Esophagus (tissue), 2 donors: ENCODE measurements at regions not wholly inside any gene's neighbourhood (a gene's known extent, or its start where the extent isn't known, plus 50 kb on each side); places are given as distances from the start of the nearest gene placed in this dataset.

Experiments
- H3K27ac ChIP-seq, 2 donors: one replicate each; pipeline ENCODE4 v1.5.1; 2013; ENCODE audit warnings: low read depth in 2 of 2, mild to moderate bottlenecking in 2 of 2, inconsistent platforms in 1 of 2, low read length in 1 of 2, moderate library complexity in 1 of 2
- H3K27me3 ChIP-seq, 2 donors: one replicate each; pipeline ENCODE4 v1.6.1; 2013; ENCODE audit warnings: low read length in 2 of 2, control low read depth in 1 of 2, mild to moderate bottlenecking in 1 of 2; ENCODE audit not compliant: insufficient read depth in 2 of 2, control insufficient read depth in 1 of 2
- H3K36me3 ChIP-seq, 2 donors: one replicate each; pipeline ENCODE4 v1.6.1; 2013; ENCODE audit warnings: low read length in 1 of 2; ENCODE audit not compliant: control insufficient read depth in 2 of 2, insufficient read depth in 2 of 2
- H3K4me1 ChIP-seq, 2 donors: one replicate each; pipeline ENCODE4 v1.6.1; 2013; ENCODE audit warnings: low read length in 1 of 2; ENCODE audit not compliant: control insufficient read depth in 2 of 2, insufficient read depth in 2 of 2
- H3K4me3 ChIP-seq, 2 donors: one replicate each; pipeline ENCODE4 v1.5.1; 2013; ENCODE audit warnings: low read length in 2 of 2, mild to moderate bottlenecking in 2 of 2, low read depth in 1 of 2, moderate library complexity in 1 of 2
- H3K9me3 ChIP-seq, 2 donors: one replicate each; pipeline ENCODE4 v1.6.1; 2013; ENCODE audit warnings: mild to moderate bottlenecking in 2 of 2, low read depth in 1 of 2, low read length in 1 of 2, moderate library complexity in 1 of 2; ENCODE audit not compliant: control insufficient read depth in 2 of 2, insufficient read depth in 1 of 2
- WGBS, 2 donors: extraction: QIAGEN DNeasy Blood & Tissue Kit; methylation state at CpG; one replicate each; pipeline ENCODE4 v1.1.7; 2013; 5-methylcytosine and 5-hydroxymethylcytosine counted together
- donor health status: healthy with polysubstance abuse.
- donor health status: Bipolar disorder and iron deficiency.

- Histone ChIP-seq H3K27ac (no peak overlapping the region), H3K36me3 (no peaks in the 10 kb centered on the region), H3K27me3 (peaks cover 3 to 7% of the 10 kb centered on the region in 2 donors), H3K4me1 (no peaks in the 10 kb centered on the region), H3K9me3 (no peaks in the 10 kb centered on the region), H3K4me3 (no peak overlapping the region)
- WGBS, 2 donors, result 31 to 33% methylated on average over 6 of the region's 6 CpGs
These were observed 75.0 kb upstream of the PAX2 start for GRCh38 chr10:100670368-100670767.

DNA sequence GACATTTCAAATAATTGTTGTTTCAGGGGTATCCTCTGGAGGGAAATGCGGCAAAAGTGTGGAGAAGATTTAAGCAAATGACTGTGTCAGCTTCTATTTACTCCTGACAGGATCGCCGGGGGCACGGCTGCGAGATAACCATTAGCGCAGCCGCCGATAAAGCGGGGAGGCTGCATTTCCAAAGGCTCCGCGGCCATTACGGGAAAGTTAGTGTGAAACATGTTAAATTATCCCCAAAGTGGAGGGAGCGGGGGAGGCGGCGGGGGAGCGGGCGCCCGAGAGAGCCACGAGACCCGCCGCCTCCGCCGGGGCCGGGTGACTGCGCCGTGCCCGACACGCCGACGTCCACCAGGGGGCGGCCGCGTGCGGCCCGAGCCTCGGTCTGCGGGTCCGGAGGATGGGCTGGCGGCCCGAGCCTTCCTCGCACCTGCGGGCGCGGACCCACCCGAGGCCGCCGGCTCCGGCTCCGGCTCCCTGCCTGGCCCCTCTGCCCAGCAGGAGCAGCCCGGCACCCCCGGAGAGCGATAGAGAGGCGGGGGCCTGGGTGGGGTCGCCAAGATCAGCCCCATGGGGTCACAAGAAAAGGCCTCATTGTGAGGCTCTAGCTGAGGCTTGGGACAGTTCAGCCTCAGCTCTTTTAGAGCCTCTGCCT, 74.4 kb upstream of the PAX2 start:
- H3K4me1 ChIP-seq, result no peaks in the 10 kb centered on the region
- no peaks in the 10 kb centered on the region for H3K36me3 ChIP-seq
- H3K27ac ChIP-seq, result no peak overlapping the region
- no peaks in the 10 kb centered on the region for H3K9me3 ChIP-seq
- peak overlapping the region in 1 of 2 donors; percentile 7 for H3K4me3 ChIP-seq
- peaks cover 3 to 7% of the 10 kb centered on the region in 2 donors for H3K27me3 ChIP-seq
- WGBS, 2 donors, result 4 to 6% methylated on average over 50 to 54 of the region's 54 CpGs

GRCh38 chr10:100672199-100672598, 73.2 kb upstream of the PAX2 start:
- Histone ChIP-seq H3K9me3 (no peaks in the 10 kb centered on the region), H3K27ac (no peak overlapping the region), H3K4me1 (no peaks in the 10 kb centered on the region), H3K27me3 (peaks cover 3 to 7% of the 10 kb centered on the region in 2 donors), H3K4me3 (no peak overlapping the region), H3K36me3 (no peaks in the 10 kb centered on the region)
- 82 to 91% methylated on average over 3 of the region's 3 CpGs for WGBS, 2 donors

DNA sequence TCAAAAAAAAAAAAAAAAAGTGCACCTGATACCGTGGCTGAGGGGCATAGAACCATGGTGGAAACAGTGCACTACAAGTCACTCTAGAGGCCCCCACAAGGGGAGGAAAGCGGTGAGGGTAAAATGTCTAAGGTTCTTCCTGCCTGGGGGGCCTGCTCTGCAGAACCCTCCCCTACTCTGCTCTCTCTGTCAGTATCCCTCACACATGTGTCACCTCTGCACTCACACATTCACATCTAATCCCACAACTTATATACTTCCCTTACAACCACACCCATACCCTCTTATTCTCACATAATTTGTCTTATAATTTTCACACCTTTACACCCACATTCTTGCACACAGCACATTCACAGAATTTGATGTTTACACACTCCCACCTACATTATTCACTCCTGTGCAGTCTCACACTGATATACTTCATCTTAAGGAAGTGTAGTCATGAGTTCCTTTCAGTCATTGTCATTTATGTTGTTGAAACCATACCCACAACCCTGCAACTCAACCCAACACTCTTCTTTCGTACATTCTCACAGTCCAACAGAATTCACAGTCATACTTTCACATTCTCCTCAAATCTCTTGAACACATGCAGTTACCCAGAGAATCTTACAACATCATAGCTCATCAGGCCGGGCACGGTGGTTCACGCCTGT, 68.0 kb upstream of the PAX2 start:
- no peaks in the 10 kb centered on the region for H3K27me3 ChIP-seq
- H3K4me1 ChIP-seq, result no peaks in the 10 kb centered on the region
- 72 to 73% methylated on average over 6 of the region's 6 CpGs for WGBS, 2 donors
- no peaks in the 10 kb centered on the region for H3K36me3 ChIP-seq
- no peak overlapping the region for H3K27ac ChIP-seq
- no peak overlapping the region for H3K4me3 ChIP-seq
- no peaks in the 10 kb centered on the region for H3K9me3 ChIP-seq

- no peaks in the 10 kb centered on the region for H3K27me3 ChIP-seq
- H3K9me3 ChIP-seq, result no peaks in the 10 kb centered on the region
- 15 to 16% methylated on average over 3 of the region's 3 CpGs for WGBS, 2 donors
These were observed 66.1 kb upstream of the PAX2 start for GRCh38 chr10:100679327-100679726.

DNA sequence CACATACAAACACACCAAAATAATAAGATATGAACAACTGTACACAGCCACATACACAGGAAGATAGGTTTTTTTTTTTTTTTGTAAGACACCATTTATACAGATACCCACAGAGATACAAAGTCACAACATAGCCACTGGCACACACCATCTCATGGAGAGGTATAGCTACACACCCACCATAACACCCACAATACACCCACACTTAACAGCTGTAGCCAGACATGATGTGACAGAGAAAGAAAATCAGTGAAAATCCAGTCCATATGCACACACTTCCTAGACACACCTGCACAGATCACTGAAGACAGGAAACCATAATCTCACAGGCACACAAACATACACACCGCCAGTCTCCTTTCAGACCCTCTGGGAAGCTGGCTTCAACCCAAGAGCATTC, 62.4 kb upstream of the PAX2 start:
- H3K36me3 ChIP-seq, result no peaks in the 10 kb centered on the region
- no peak overlapping the region for H3K4me3 ChIP-seq
- no peaks in the 10 kb centered on the region for H3K4me1 ChIP-seq
- H3K27ac ChIP-seq, result no peak overlapping the region
- no peaks in the 10 kb centered on the region for H3K9me3 ChIP-seq
- H3K27me3 ChIP-seq, result peaks cover 0 to 2% of the 10 kb centered on the region in 2 donors
- 17 to 32% methylated on average over 1 of the region's 1 CpG for WGBS, 2 donors

More at GRCh38 chr10:100679327-100679726, 66.1 kb upstream of the PAX2 start:
- Histone ChIP-seq H3K4me1 (no peaks in the 10 kb centered on the region), H3K4me3 (no peak overlapping the region), H3K36me3 (no peaks in the 10 kb centered on the region), H3K27ac (no peak overlapping the region)

DNA sequence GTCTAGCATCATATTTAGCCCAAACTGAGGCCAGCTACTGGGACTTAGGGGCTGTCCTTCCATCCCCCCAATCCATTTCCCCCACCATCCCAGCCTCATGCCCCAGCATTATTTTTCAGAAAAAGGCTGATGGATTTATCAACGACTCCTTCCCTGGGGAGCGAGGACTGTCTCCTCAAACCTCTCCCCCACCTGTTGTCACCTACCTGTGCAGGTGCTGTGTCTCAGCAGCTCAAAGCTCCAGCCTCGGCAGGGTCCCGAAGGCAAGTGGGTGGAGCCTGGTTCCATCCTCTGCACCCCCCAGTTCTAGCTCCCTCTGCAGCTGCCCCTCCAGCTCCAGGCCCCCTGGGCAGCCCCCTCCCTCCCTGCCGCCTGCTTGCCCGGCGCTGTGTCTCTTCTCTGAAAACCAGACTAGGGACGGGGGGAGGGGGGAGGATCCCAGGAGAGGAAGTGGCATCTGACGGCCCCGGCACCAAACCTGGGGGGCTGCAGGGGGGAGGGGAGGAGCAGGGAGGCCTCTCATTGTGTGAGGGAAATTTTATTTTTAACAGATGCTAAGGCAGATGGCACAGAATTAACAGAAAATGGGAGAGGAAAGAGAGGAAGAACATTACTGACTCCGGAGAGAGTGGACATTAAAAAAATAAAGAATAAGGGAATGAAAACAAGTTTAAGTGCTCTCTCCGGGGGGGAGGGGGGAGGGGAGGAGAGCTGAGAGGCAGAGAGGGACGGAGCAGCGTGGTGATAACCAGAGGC, 61.7 kb upstream of the PAX2 start:
- no peak overlapping the region for H3K27ac ChIP-seq
- H3K9me3 ChIP-seq, result no peaks in the 10 kb centered on the region
- no peak overlapping the region for H3K4me3 ChIP-seq
- no peaks in the 10 kb centered on the region for H3K4me1 ChIP-seq
- peaks cover 0 to 5% of the 10 kb centered on the region in 2 donors for H3K27me3 ChIP-seq
- H3K36me3 ChIP-seq, result no peaks in the 10 kb centered on the region
- 1 to 3% methylated on average over 14 of the region's 14 CpGs for WGBS, 2 donors

- H3K27ac ChIP-seq, result no peak overlapping the region
- H3K4me1 ChIP-seq, result no peaks in the 10 kb centered on the region
- H3K27me3 ChIP-seq, result peaks cover 0 to 5% of the 10 kb centered on the region in 2 donors
- H3K4me3 ChIP-seq, result no peak overlapping the region
- H3K9me3 ChIP-seq, result no peaks in the 10 kb centered on the region
- WGBS, 2 donors, result 5 to 7% methylated on average over 9 of the region's 9 CpGs
- H3K36me3 ChIP-seq, result no peaks in the 10 kb centered on the region
These were observed 60.6 kb upstream of the PAX2 start for GRCh38 chr10:100684688-100685235.

GRCh38 chr10:100685331-100685730, 60.1 kb upstream of the PAX2 start:
- 38 to 48% methylated on average over 6 of the region's 6 CpGs for WGBS, 2 donors
- Histone ChIP-seq H3K4me1 (no peaks in the 10 kb centered on the region), H3K27me3 (peaks cover 0 to 5% of the 10 kb centered on the region in 2 donors), H3K4me3 (no peak overlapping the region), H3K9me3 (no peaks in the 10 kb centered on the region), H3K27ac (no peak overlapping the region), H3K36me3 (no peaks in the 10 kb centered on the region)
